SK-N-SH (cell line): ENCODE measurements at regions not wholly inside any gene's neighbourhood (a gene's known extent, or its start where the extent isn't known, plus 50 kb on each side); places are given as distances from the start of the nearest gene placed in this dataset.
A peak's percentile ranks its signal among the peaks of the same experiment; 100 is the strongest.

ENCODE experiments used
- FOXJ3 ChIP-seq: sonication (generic); formaldehyde crosslinking; IDR thresholded peaks from 2 replicates; pipeline ENCODE4 v1.5.1; 2020; ENCODE audit warnings: mild to moderate bottlenecking, missing genetic modification reagents
- GABPA ChIP-seq: IDR thresholded peaks from 2 replicates; pipeline ENCODE4 v1.4.0; 2012; ENCODE audit warnings: low read depth, mild to moderate bottlenecking
- JUND ChIP-seq: IDR thresholded peaks from 2 replicates; pipeline ENCODE4 v1.4.0; 2012
- PBX3 ChIP-seq: IDR thresholded peaks from 2 replicates; pipeline ENCODE4; 2012
- POLR2AphosphoS5 ChIP-seq: IDR thresholded peaks from 2 replicates; pipeline ENCODE4 v1.6.1; 2012; ENCODE audit warnings: low read depth, low read length
- RCOR1 ChIP-seq: fragments of 150-350 bp; IDR thresholded peaks from 2 replicates; pipeline ENCODE4 v1.6.1; 2017; ENCODE audit warnings: antibody characterized with exemption, low read length
- TF ChIP-seq, protein P1 (sequence below): fragments of 200-600 bp; sonication (generic); IDR thresholded peaks from 2 replicates; pipeline ENCODE4 v1.6.1; 2017; ENCODE audit warnings: antibody characterized with exemption, mild to moderate bottlenecking, moderate library complexity

DNA sequence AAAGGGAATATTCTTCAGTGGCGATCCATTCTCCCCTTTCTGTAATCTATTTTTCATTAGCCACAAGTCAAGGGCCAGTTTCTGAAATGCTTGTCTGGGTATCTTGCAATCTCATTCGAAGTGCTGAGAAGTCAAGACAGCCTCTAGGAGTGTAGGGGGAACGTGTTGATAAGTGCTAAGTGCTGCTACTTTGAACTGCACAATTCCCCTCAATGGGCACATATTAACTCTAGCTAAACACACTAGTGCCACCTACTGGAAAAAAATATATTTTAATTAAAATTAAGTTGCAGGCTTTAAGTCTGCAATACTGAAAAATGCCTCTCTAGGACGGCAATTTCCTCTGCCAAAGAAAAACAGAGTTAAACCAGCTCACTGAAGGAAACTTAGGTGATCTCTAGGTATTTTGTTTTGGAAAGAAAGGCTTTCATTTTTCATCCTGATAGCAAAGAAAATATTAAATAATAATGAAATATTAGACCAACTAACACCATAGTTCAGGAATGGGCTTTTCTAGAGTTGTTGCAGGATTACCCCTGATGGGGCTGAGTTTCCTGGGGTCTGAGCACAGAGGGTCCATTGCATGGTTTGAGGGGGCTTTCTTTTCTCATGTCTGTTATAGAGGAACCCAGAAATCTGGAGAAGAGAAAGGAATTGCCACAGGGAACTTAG is 181.9 kb upstream of the KBTBD8 start:
- TF ChIP-seq JUND (no peak), PBX3 (no peak), RCOR1 (no peak), FOXJ3 (CRISPR knock-in tag) (no peak), POLR2AphosphoS5 (no peak), GABPA (no peak)
- TF ChIP-seq, protein P1, sequence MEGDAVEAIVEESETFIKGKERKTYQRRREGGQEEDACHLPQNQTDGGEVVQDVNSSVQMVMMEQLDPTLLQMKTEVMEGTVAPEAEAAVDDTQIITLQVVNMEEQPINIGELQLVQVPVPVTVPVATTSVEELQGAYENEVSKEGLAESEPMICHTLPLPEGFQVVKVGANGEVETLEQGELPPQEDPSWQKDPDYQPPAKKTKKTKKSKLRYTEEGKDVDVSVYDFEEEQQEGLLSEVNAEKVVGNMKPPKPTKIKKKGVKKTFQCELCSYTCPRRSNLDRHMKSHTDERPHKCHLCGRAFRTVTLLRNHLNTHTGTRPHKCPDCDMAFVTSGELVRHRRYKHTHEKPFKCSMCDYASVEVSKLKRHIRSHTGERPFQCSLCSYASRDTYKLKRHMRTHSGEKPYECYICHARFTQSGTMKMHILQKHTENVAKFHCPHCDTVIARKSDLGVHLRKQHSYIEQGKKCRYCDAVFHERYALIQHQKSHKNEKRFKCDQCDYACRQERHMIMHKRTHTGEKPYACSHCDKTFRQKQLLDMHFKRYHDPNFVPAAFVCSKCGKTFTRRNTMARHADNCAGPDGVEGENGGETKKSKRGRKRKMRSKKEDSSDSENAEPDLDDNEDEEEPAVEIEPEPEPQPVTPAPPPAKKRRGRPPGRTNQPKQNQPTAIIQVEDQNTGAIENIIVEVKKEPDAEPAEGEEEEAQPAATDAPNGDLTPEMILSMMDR = peak; percentile 66
